ENCODE measurements at regions not wholly inside any gene's neighbourhood (a gene's known extent, or its start where the extent isn't known, plus 50 kb on each side); places are given as distances from the start of the nearest gene placed in this dataset.

- no peak for DNase-seq
Measured at GRCh38 chr1:55329808-55330432, 114.8 kb upstream of the USP24 start.

GRCh38 chr1:55329091-55329490 is 113.9 kb upstream of the USP24 start:
- DNase-seq = no peak

- no peak for DNase-seq
Measured at GRCh38 chr1:55326496-55327243, 111.5 kb upstream of the USP24 start.

GRCh38 chr1:55323760-55324159 is 108.6 kb upstream of the USP24 start:
- DNase-seq = no peak

GRCh38 chr1:55322842-55323241 is 107.7 kb upstream of the USP24 start:
- no peak for DNase-seq

GRCh38 chr1:55321942-55322341 is 106.8 kb upstream of the USP24 start:
- DNase-seq = no peak

GRCh38 chr1:55320891-55321290 is 105.7 kb upstream of the USP24 start:
- DNase-seq = no peak

GRCh38 chr1:55318116-55318817 is 103.1 kb upstream of the USP24 start:
- DNase-seq = no peak

- no peak for DNase-seq
Measured at GRCh38 chr1:55317673-55318072, 102.5 kb upstream of the USP24 start.

GRCh38 chr1:55316947-55317662 is 101.9 kb upstream of the USP24 start:
- no peak for DNase-seq

- DNase-seq = no peak
Measured at GRCh38 chr1:55316502-55316901, 101.3 kb upstream of the USP24 start.

GRCh38 chr1:55315552-55315951 is 100.4 kb upstream of the USP24 start:
- no peak for DNase-seq

GRCh38 chr1:55314740-55315139 is 99.6 kb upstream of the USP24 start:
- DNase-seq = no peak

- DNase-seq = no peak
Measured at GRCh38 chr1:55313903-55314302, 98.7 kb upstream of the USP24 start.

- no peak for DNase-seq
Measured at GRCh38 chr1:55311979-55312378, 96.8 kb upstream of the USP24 start.

GRCh38 chr1:55311057-55311641 is 96.0 kb upstream of the USP24 start:
- DNase-seq = no peak

- peak; percentile 37 to 48 for DNase-seq
Measured at GRCh38 chr1:55310505-55310971, 95.4 kb upstream of the USP24 start.

GRCh38 chr1:55309786-55310504 is 94.8 kb upstream of the USP24 start:
- DNase-seq = no peak

GRCh38 chr1:55309053-55309452 is 93.9 kb upstream of the USP24 start:
- no peak for DNase-seq

GRCh38 chr1:55305735-55306134 is 90.6 kb upstream of the USP24 start:
- DNase-seq = no peak

GRCh38 chr1:55304229-55304740 is 89.1 kb upstream of the USP24 start:
- no peak for DNase-seq

- DNase-seq = no peak
Measured at GRCh38 chr1:55302972-55303371, 87.8 kb upstream of the USP24 start.
